ENCODE measurements at regions not wholly inside any gene's neighbourhood (a gene's known extent, or its start where the extent isn't known, plus 50 kb on each side); places are given as distances from the start of the nearest gene placed in this dataset.

GRCh38 chr2:37833423-37833822 is 91.7 kb upstream of the RMDN2 start:
- peaks cover 9% of the 10 kb centered on the region for H3K27me3 Mint-ChIP-seq (ENCODE audit: insufficient read depth)
- peaks cover 39% of the 10 kb centered on the region for H3K4me1 Mint-ChIP-seq
- no peaks in the 10 kb centered on the region for H3K36me3 Mint-ChIP-seq (ENCODE audit: low read depth)
- WGBS, 2 experiments (ENCODE audit: insufficient coverage in 1 of 2, insufficient read length in 1 of 2), result 64 to 71% methylated on average over 4 to 6 of the region's 7 CpGs
- H3K27ac ChIP-seq (ENCODE audit: low read depth, low read length), result no peak overlapping the region
- DNase-seq, result no peak
- no peak overlapping the region for H3K4me3 Mint-ChIP-seq
- H3K36me3 ChIP-seq (ENCODE audit: control insufficient read depth, insufficient read depth, low read length), result no peaks in the 10 kb centered on the region
- no peaks in the 10 kb centered on the region for H3K9me3 Mint-ChIP-seq
- no peak overlapping the region for H3K9ac ChIP-seq (ENCODE audit: extremely low read depth, low read length, poor library complexity, severe bottlenecking)
- no peaks in the 10 kb centered on the region for H3K9me3 ChIP-seq (ENCODE audit: control insufficient read depth, low read length)
- H3K27ac Mint-ChIP-seq, result no peak overlapping the region
- H3K4me1 ChIP-seq (ENCODE audit: control insufficient read depth, insufficient read depth, low read length), result peaks cover 20% of the 10 kb centered on the region
- no peak overlapping the region for H3K4me3 ChIP-seq (ENCODE audit: low read length)
- no peaks in the 10 kb centered on the region for H3K27me3 ChIP-seq (ENCODE audit: control insufficient read depth, insufficient read depth, low read length, poor library complexity, severe bottlenecking)
- no peak for TF ChIP-seq CTCF (conservative IDR thresholded peaks at IDR 0.05)

- H3K27me3 Mint-ChIP-seq (ENCODE audit: insufficient read depth), result peaks cover 6% of the 10 kb centered on the region
- WGBS, 2 experiments (ENCODE audit: insufficient coverage in 1 of 2, insufficient read length in 1 of 2), result 95 to 100% methylated on average over 2 to 3 of the region's 3 CpGs
- Histone ChIP-seq H3K9ac (ENCODE audit: extremely low read depth, low read length, poor library complexity, severe bottlenecking) (no peak overlapping the region), H3K4me3 (ENCODE audit: low read length) (no peak overlapping the region), H3K9me3 (ENCODE audit: control insufficient read depth, low read length) (no peaks in the 10 kb centered on the region), H3K27ac (ENCODE audit: low read depth, low read length) (no peak overlapping the region), H3K4me1 (ENCODE audit: control insufficient read depth, insufficient read depth, low read length) (peaks cover 11% of the 10 kb centered on the region), H3K36me3 (ENCODE audit: control insufficient read depth, insufficient read depth, low read length) (no peaks in the 10 kb centered on the region), H3K27me3 (ENCODE audit: control insufficient read depth, insufficient read depth, low read length, poor library complexity, severe bottlenecking) (peaks cover 6% of the 10 kb centered on the region)
- no peaks in the 10 kb centered on the region for H3K36me3 Mint-ChIP-seq (ENCODE audit: low read depth)
- TF ChIP-seq CTCF (conservative IDR thresholded peaks at IDR 0.05), result no peak
- H3K27ac Mint-ChIP-seq, result no peak overlapping the region
- H3K9me3 Mint-ChIP-seq, result no peaks in the 10 kb centered on the region
- H3K4me1 Mint-ChIP-seq, result peaks cover 27% of the 10 kb centered on the region
- no peak overlapping the region for H3K4me3 Mint-ChIP-seq
- no peak for DNase-seq
Observed at GRCh38 chr2:37836270-37836669, 88.8 kb upstream of the RMDN2 start.

GRCh38 chr2:37836711-37837110 is 88.4 kb upstream of the RMDN2 start:
- WGBS, 2 experiments (ENCODE audit: insufficient coverage in 1 of 2, insufficient read length in 1 of 2), result 91 to 96% methylated on average over 3 to 6 of the region's 6 CpGs
- peaks cover 26% of the 10 kb centered on the region for H3K4me1 Mint-ChIP-seq
- Histone ChIP-seq H3K36me3 (ENCODE audit: control insufficient read depth, insufficient read depth, low read length) (no peaks in the 10 kb centered on the region), H3K9ac (ENCODE audit: extremely low read depth, low read length, poor library complexity, severe bottlenecking) (no peak overlapping the region), H3K27me3 (ENCODE audit: control insufficient read depth, insufficient read depth, low read length, poor library complexity, severe bottlenecking) (peaks cover 6% of the 10 kb centered on the region), H3K4me1 (ENCODE audit: control insufficient read depth, insufficient read depth, low read length) (peaks cover 11% of the 10 kb centered on the region), H3K4me3 (ENCODE audit: low read length) (no peak overlapping the region), H3K27ac (ENCODE audit: low read depth, low read length) (no peak overlapping the region), H3K9me3 (ENCODE audit: control insufficient read depth, low read length) (no peaks in the 10 kb centered on the region)
- no peak overlapping the region for H3K27ac Mint-ChIP-seq
- H3K9me3 Mint-ChIP-seq, result no peaks in the 10 kb centered on the region
- no peak for TF ChIP-seq CTCF (conservative IDR thresholded peaks at IDR 0.05)
- no peak overlapping the region for H3K4me3 Mint-ChIP-seq
- H3K36me3 Mint-ChIP-seq (ENCODE audit: low read depth), result no peaks in the 10 kb centered on the region
- DNase-seq, result no peak
- H3K27me3 Mint-ChIP-seq (ENCODE audit: insufficient read depth), result peaks cover 4% of the 10 kb centered on the region

Measured in endodermal cell (in vitro differentiated cells).